HEK293 (cell line): ENCODE measurements at regions not wholly inside any gene's neighbourhood (a gene's known extent, or its start where the extent isn't known, plus 50 kb on each side); places are given as distances from the start of the nearest gene placed in this dataset.

Experiments
- CTCF ChIA-PET: fragments of 350-600 bp; formaldehyde crosslinking; extraction: SDS; loops from one replicate; lab custom pipeline; 2021; ENCODE audit warnings: antibody characterized with exemption; lab: Yijun Ruan, JAX
- POLR2A ChIA-PET: fragments of 300-600 bp; formaldehyde crosslinking; extraction: SDS; loops from one replicate; lab custom pipeline; 2020; ENCODE audit warnings: antibody characterized with exemption, inconsistent platforms; lab: Yijun Ruan, JAX
- H3K27ac ChIP-seq: fragments of 200-500 bp; sonication (Bioruptor generic); 2 replicates; pipeline ENCODE4 v1.5.1; 2014; ENCODE audit warnings: low read depth, low read length, control low read depth, inconsistent platforms; ENCODE audit errors: extremely low read depth
- H3K36me3 ChIP-seq, 2 experiments: fragments of 200-500 bp in 1 of 2; sonication (Bioruptor generic) in 1 of 2; 1 replicate in 1 of 2; 2 replicates in 1 of 2; pipeline ENCODE4 v1.5.1; 2014 to 2017; ENCODE audit warnings: inconsistent platforms in 2 of 2, low read length in 2 of 2; ENCODE audit not compliant: control insufficient read depth in 2 of 2, insufficient read depth in 1 of 2
- H3K4me1 ChIP-seq: fragments of 200-500 bp; sonication (Bioruptor generic); 2 replicates; pipeline ENCODE4 v1.5.1; 2014; ENCODE audit warnings: mild to moderate bottlenecking, low read length, inconsistent platforms; ENCODE audit not compliant: control insufficient read depth, insufficient read depth
- H3K4me3 ChIP-seq: 2 replicates; pipeline ENCODE4 v1.5.1; 2011; ENCODE audit warnings: low read depth, mild to moderate bottlenecking, control low read depth, low read length, moderate library complexity
- H3K9me3 ChIP-seq: fragments of 200-500 bp; sonication (Bioruptor generic); 2 replicates; pipeline ENCODE4 v1.5.1; 2014; ENCODE audit warnings: low read depth, low read length, inconsistent platforms; ENCODE audit not compliant: control insufficient read depth, insufficient read depth
- GLIS2 ChIP-seq: fragments of 450-650 bp; formaldehyde crosslinking; IDR thresholded peaks from 2 replicates; pipeline ENCODE4 v1.5.1; 2016; ENCODE audit warnings: missing biosample characterization, missing genetic modification characterization
- ZBTB7A ChIP-seq: fragments of 450-650 bp; formaldehyde crosslinking; IDR thresholded peaks from 2 replicates; pipeline ENCODE4 v1.5.1; 2016; ENCODE audit warnings: low read depth, missing biosample characterization, missing genetic modification characterization
- ZFHX2 ChIP-seq: fragments of 450-650 bp; formaldehyde crosslinking; conservative IDR thresholded peaks from 2 replicates; pipeline ENCODE4 v1.5.1; 2016; ENCODE audit warnings: missing biosample characterization, missing genetic modification characterization
- ZNF132 ChIP-seq: fragments of 450-650 bp; formaldehyde crosslinking; IDR thresholded peaks from 2 replicates; pipeline ENCODE4 v1.5.1; 2017; ENCODE audit warnings: missing biosample characterization, missing genetic modification characterization, borderline replicate concordance
- ZNF174 ChIP-seq: fragments of 450-650 bp; formaldehyde crosslinking; IDR thresholded peaks from 2 replicates; pipeline ENCODE4 v1.5.0; 2017; ENCODE audit warnings: missing biosample characterization, mild to moderate bottlenecking, missing genetic modification characterization
- ZNF274 ChIP-seq, 2 experiments: fragments of 200-500 bp in 1 of 2; fragments of 450-650 bp in 1 of 2; sonication (Bioruptor generic) in 1 of 2; formaldehyde crosslinking in 1 of 2; IDR thresholded peaks; 2 replicates each; pipeline versions ENCODE4 v1.5.1 to v1.6.1; 2014 to 2016; ENCODE audit warnings: borderline replicate concordance in 1 of 2, inconsistent platforms in 1 of 2, low read length in 1 of 2, missing biosample characterization in 1 of 2, missing genetic modification characterization in 1 of 2
- ZNF341 ChIP-seq: fragments of 450-650 bp; formaldehyde crosslinking; IDR thresholded peaks from 2 replicates; pipeline ENCODE4; 2016; ENCODE audit warnings: low read depth, missing biosample characterization, missing genetic modification characterization
- ZNF350 ChIP-seq: fragments of 450-650 bp; formaldehyde crosslinking; IDR thresholded peaks from 2 replicates; pipeline ENCODE4 v1.5.0; 2017; ENCODE audit warnings: missing biosample characterization, mild to moderate bottlenecking, missing genetic modification characterization
- ZNF366 ChIP-seq: fragments of 450-650 bp; formaldehyde crosslinking; conservative IDR thresholded peaks from 2 replicates; pipeline ENCODE4 v1.5.1; 2016; ENCODE audit warnings: missing biosample characterization, missing genetic modification characterization
- ZNF37A ChIP-seq: fragments of 450-650 bp; IDR thresholded peaks from 2 replicates; pipeline ENCODE4 v1.5.1; 2018; ENCODE audit warnings: missing biosample characterization, missing genetic modification characterization
- ZNF404 ChIP-seq: fragments of 450-650 bp; formaldehyde crosslinking; IDR thresholded peaks from 2 replicates; pipeline ENCODE4 v1.5.1; 2017; ENCODE audit warnings: missing biosample characterization, missing genetic modification characterization
- ZNF514 ChIP-seq: fragments of 450-650 bp; formaldehyde crosslinking; IDR thresholded peaks from 2 replicates; pipeline ENCODE4 v1.5.1; 2016; ENCODE audit warnings: missing biosample characterization, missing genetic modification characterization
- ZNF521 ChIP-seq: fragments of 450-650 bp; formaldehyde crosslinking; IDR thresholded peaks from 2 replicates; pipeline ENCODE4 v1.5.1; 2017; ENCODE audit warnings: missing biosample characterization, mild to moderate bottlenecking, missing genetic modification characterization
- ZNF544 ChIP-seq: fragments of 450-650 bp; formaldehyde crosslinking; IDR thresholded peaks from 2 replicates; pipeline ENCODE4 v1.5.0; 2017; ENCODE audit warnings: missing biosample characterization, missing genetic modification characterization
- ZNF610 ChIP-seq: fragments of 450-650 bp; formaldehyde crosslinking; IDR thresholded peaks from 2 replicates; pipeline ENCODE4 v1.5.1; 2016; ENCODE audit warnings: missing biosample characterization, missing genetic modification characterization, borderline replicate concordance
- ZXDB ChIP-seq: fragments of 450-650 bp; formaldehyde crosslinking; IDR thresholded peaks from 2 replicates; pipeline ENCODE4 v1.5.1; 2016; ENCODE audit warnings: missing biosample characterization, missing genetic modification characterization
- TF ChIP-seq, protein P1 (sequence below): fragments of 450-650 bp; formaldehyde crosslinking; IDR thresholded peaks from 2 replicates; pipeline ENCODE4 v1.5.1; 2016; ENCODE audit warnings: missing biosample characterization, missing genetic modification characterization
- TF ChIP-seq, protein P2 (sequence below): fragments of 450-650 bp; formaldehyde crosslinking; IDR thresholded peaks from 2 replicates; pipeline ENCODE4 v1.5.1; 2016; ENCODE audit warnings: missing biosample characterization, missing genetic modification characterization
- TF ChIP-seq, protein P3 (sequence below): fragments of 450-650 bp; formaldehyde crosslinking; IDR thresholded peaks from 2 replicates; pipeline ENCODE4 v1.5.1; 2016; ENCODE audit warnings: missing biosample characterization, missing genetic modification characterization
- TF ChIP-seq, protein P4 (sequence below): fragments of 450-650 bp; formaldehyde crosslinking; IDR thresholded peaks from 2 replicates; pipeline ENCODE4 v1.5.1; 2016; ENCODE audit warnings: missing biosample characterization, missing genetic modification characterization
- TF ChIP-seq, protein P5 (sequence below): fragments of 450-650 bp; IDR thresholded peaks from 2 replicates; pipeline ENCODE4 v1.5.1; 2018; ENCODE audit warnings: missing biosample characterization, missing genetic modification characterization
- TF ChIP-seq, protein P6 (sequence below): fragments of 450-650 bp; formaldehyde crosslinking; IDR thresholded peaks from 2 replicates; pipeline ENCODE4 v1.5.1; 2017; ENCODE audit warnings: missing biosample characterization, missing genetic modification characterization

DNA sequence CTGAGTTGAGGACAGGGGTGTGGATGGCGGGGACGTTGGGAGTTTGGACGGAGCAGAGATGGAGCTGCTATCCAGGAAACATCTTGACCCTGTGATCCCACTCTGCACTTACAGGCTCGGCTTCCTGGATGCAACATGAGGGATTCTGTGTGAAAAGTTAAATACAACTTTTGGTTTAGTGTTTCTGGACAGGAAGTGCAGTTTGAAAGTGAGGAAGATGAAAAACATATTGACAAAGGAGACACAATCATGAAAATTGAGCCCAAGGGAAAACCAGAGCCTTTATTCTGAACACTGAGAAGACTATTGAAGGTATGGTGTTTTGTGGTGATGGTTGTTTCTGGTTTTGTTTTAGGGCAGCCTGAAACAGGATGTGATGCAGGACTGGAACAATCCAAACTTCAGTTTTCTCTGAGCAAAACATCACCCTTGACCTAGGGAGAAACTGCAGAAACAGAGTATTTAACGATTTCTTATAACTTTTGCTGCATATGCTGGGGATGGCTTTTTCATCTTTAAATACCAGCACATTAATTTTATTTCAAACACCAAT, 76.5 kb upstream of the RFX8 start:
- TF ChIP-seq, protein P1, sequence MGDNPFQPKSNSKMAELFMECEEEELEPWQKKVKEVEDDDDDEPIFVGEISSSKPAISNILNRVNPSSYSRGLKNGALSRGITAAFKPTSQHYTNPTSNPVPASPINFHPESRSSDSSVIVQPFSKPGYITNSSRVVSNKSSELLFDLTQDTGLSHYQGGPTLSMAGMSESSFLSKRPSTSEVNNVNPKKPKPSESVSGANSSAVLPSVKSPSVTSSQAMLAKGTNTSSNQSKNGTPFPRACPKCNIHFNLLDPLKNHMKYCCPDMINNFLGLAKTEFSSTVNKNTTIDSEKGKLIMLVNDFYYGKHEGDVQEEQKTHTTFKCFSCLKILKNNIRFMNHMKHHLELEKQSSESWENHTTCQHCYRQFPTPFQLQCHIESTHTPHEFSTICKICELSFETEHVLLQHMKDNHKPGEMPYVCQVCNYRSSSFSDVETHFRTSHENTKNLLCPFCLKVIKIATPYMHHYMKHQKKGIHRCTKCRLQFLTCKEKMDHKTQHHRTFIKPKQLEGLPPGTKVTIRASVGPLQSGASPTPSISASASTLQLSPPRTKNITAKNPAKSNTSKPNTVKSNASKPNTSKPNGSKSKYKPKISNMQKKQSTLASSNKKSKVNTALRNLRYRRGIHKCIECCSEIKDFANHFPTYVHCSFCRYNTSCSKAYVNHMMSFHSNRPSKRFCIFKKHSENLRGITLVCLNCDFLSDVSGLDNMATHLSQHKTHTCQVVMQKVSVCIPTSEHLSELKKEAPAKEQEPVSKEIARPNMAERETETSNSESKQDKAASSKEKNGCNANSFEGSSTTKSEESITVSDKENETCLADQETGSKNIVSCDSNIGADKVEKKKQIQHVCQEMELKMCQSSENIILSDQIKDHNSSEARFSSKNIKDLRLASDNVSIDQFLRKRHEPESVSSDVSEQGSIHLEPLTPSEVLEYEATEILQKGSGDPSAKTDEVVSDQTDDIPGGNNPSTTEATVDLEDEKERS, result no peak
- TF ChIP-seq ZNF132 (no peak), ZNF404 (tag by site-specific recombination) (no peak), ZNF341 (tag by site-specific recombination) (no peak), ZNF37A (tag by site-specific recombination) (no peak), ZXDB (no peak), ZNF514 (tag by site-specific recombination) (no peak), ZNF366 (tag by site-specific recombination) (no peak), ZNF521 (tag by site-specific recombination) (no peak)
- TF ChIP-seq, protein P2, sequence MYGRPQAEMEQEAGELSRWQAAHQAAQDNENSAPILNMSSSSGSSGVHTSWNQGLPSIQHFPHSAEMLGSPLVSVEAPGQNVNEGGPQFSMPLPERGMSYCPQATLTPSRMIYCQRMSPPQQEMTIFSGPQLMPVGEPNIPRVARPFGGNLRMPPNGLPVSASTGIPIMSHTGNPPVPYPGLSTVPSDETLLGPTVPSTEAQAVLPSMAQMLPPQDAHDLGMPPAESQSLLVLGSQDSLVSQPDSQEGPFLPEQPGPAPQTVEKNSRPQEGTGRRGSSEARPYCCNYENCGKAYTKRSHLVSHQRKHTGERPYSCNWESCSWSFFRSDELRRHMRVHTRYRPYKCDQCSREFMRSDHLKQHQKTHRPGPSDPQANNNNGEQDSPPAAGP (tag by site-specific recombination), result no peak
- TF ChIP-seq, all 188 proteins: peak for 0
- no peak overlapping the region for H3K4me3 ChIP-seq
- POLR2A ChIA-PET, result no interaction called here
- H3K36me3 ChIP-seq, result no peaks in the 10 kb centered on the region
- H3K4me1 ChIP-seq, result no peaks in the 10 kb centered on the region
- H3K27ac ChIP-seq, result no peak overlapping the region
- CTCF ChIA-PET, result no interaction called here
- no peaks in the 10 kb centered on the region for H3K9me3 ChIP-seq

DNA sequence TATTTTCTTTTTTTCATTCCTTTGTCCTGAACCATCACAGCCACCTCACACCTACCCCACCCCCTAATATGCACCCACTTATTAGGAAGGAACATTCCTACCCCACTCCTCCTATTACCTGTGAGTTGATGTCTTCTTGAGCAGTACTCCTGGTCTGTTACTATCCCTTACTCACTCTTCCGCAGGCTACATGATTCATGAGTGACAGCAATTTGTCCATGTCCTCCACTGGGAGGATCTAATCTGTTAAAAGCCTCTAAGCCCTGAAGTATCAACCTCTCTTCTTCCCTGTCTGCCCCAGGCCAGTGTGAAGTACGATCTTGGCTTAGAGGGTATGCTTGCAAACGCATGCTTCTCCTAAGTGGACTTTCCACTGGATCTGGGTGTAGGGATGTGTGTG, 75.6 kb upstream of the RFX8 start:
- no peaks in the 10 kb centered on the region for H3K9me3 ChIP-seq
- H3K4me3 ChIP-seq, result no peak overlapping the region
- POLR2A ChIA-PET, result no interaction called here
- H3K36me3 ChIP-seq, result no peaks in the 10 kb centered on the region
- H3K27ac ChIP-seq, result no peak overlapping the region
- no peaks in the 10 kb centered on the region for H3K4me1 ChIP-seq
- CTCF ChIA-PET, result no interaction called here
- TF ChIP-seq ZFHX2 (tag by site-specific recombination) (no peak), ZBTB7A (tag by site-specific recombination) (no peak), ZNF350 (tag by site-specific recombination) (no peak), ZNF174 (tag by site-specific recombination) (no peak), ZNF610 (no peak), ZNF544 (tag by site-specific recombination) (no peak), ZNF274 (IDR thresholded peaks at IDR 0.05; ENCODE audit: low read length) (no peak), ZNF274 (tag by site-specific recombination; IDR thresholded peaks at IDR 0.05; ENCODE audit: borderline replicate concordance) (no peak), GLIS2 (no peak)
- TF ChIP-seq, protein P3, sequence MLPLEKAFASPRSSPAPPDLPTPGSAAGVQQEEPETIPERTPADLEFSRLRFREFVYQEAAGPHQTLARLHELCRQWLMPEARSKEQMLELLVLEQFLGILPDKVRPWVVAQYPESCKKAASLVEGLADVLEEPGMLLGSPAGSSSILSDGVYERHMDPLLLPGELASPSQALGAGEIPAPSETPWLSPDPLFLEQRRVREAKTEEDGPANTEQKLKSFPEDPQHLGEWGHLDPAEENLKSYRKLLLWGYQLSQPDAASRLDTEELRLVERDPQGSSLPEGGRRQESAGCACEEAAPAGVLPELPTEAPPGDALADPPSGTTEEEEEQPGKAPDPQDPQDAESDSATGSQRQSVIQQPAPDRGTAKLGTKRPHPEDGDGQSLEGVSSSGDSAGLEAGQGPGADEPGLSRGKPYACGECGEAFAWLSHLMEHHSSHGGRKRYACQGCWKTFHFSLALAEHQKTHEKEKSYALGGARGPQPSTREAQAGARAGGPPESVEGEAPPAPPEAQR (tag by site-specific recombination), result no peak
- TF ChIP-seq, protein P4, sequence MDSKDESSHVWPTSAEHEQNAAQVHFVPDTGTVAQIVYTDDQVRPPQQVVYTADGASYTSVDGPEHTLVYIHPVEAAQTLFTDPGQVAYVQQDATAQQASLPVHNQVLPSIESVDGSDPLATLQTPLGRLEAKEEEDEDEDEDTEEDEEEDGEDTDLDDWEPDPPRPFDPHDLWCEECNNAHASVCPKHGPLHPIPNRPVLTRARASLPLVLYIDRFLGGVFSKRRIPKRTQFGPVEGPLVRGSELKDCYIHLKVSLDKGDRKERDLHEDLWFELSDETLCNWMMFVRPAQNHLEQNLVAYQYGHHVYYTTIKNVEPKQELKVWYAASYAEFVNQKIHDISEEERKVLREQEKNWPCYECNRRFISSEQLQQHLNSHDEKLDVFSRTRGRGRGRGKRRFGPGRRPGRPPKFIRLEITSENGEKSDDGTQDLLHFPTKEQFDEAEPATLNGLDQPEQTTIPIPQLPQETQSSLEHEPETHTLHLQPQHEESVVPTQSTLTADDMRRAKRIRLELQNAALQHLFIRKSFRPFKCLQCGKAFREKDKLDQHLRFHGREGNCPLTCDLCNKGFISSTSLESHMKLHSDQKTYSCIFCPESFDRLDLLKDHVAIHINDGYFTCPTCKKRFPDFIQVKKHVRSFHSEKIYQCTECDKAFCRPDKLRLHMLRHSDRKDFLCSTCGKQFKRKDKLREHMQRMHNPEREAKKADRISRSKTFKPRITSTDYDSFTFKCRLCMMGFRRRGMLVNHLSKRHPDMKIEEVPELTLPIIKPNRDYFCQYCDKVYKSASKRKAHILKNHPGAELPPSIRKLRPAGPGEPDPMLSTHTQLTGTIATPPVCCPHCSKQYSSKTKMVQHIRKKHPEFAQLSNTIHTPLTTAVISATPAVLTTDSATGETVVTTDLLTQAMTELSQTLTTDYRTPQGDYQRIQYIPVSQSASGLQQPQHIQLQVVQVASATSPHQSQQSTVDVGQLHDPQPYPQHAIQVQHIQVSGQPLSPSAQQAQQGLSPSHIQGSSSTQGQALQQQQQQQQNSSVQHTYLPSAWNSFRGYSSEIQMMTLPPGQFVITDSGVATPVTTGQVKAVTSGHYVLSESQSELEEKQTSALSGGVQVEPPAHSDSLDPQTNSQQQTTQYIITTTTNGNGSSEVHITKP (tag by site-specific recombination), result no peak
- TF ChIP-seq, protein P5, sequence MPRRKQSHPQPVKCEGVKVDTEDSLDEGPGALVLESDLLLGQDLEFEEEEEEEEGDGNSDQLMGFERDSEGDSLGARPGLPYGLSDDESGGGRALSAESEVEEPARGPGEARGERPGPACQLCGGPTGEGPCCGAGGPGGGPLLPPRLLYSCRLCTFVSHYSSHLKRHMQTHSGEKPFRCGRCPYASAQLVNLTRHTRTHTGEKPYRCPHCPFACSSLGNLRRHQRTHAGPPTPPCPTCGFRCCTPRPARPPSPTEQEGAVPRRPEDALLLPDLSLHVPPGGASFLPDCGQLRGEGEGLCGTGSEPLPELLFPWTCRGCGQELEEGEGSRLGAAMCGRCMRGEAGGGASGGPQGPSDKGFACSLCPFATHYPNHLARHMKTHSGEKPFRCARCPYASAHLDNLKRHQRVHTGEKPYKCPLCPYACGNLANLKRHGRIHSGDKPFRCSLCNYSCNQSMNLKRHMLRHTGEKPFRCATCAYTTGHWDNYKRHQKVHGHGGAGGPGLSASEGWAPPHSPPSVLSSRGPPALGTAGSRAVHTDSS, result no peak
- TF ChIP-seq, protein P6, sequence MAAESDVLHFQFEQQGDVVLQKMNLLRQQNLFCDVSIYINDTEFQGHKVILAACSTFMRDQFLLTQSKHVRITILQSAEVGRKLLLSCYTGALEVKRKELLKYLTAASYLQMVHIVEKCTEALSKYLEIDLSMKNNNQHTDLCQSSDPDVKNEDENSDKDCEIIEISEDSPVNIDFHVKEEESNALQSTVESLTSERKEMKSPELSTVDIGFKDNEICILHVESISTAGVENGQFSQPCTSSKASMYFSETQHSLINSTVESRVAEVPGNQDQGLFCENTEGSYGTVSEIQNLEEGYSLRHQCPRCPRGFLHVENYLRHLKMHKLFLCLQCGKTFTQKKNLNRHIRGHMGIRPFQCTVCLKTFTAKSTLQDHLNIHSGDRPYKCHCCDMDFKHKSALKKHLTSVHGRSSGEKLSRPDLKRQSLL (tag by site-specific recombination), result no peak
